Activated CD8-positive, alpha-beta memory T cell treated with anti-CD3 and anti-CD28 coated beads, Interleukin-2, amount 50 U/mL, for 1 hour (primary cell): ENCODE measurements at regions not wholly inside any gene's neighbourhood (a gene's known extent, or its start where the extent isn't known, plus 50 kb on each side); places are given as distances from the start of the nearest gene placed in this dataset.

Experiments used
- DNase-seq: peaks from one replicate; pipeline ENCODE4 v3.0.0-alpha.2; 2020; ENCODE audit errors: extremely low read depth

DNA sequence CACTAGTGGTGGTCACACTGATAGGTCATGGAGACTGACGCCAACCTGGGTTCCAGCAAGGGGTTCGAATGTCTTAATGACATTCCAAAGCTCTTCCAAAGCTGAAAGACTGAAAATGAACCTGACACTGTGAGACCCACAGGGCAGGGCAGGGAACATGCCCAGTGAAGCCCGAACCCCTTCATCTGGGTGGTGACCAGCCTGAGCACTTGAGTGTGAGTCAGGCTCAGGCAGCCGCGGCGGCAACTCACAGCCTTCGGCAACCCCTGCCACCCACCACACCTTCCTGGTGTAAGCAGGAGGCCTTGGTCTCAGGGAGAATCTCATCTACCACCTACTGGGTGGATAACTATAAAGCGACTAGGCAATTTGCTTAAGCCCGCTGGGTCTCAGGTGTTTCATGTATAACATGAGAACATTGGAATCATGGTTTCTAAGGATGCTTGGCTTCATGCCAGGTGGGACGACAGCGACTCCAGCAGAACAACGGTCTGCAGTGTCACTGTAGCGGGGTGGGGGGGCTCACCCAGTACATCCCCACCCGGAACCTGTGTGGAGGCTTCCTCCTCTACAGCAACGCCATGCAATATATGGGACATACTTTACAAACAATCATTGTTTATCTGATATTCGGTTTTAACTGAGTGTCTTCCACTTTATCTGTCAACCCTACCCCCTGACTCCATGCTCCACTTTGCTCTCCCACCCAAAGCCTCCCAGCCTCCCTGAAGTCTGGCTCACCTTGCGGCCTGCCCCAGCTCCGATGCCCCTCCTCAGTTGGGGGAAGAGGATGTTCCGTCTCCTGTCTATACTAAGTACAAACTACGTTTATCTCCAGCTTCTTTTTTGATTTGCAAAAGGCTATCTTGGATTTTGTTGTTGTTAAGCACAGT, 125.0 kb upstream of the MEF2A start:
- no peak for DNase-seq

DNA sequence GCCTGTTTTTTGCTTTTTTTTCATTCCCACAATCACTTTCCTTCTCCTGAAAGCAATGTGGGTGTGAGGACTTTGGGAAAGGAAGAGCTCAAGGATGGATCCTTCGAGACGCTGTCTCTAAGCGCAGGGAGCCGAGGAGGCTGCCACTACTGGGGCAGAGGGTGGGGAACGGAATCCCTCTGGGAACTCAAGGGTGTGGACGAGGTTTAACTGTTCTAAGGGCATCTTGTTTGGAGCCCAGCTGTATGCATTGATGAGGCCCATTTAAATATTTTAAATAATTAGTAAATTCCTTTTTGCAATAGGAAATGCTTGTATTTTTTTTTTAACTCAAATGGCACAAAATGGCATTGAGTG, 124.4 kb upstream of the MEF2A start:
- no peak for DNase-seq

DNA sequence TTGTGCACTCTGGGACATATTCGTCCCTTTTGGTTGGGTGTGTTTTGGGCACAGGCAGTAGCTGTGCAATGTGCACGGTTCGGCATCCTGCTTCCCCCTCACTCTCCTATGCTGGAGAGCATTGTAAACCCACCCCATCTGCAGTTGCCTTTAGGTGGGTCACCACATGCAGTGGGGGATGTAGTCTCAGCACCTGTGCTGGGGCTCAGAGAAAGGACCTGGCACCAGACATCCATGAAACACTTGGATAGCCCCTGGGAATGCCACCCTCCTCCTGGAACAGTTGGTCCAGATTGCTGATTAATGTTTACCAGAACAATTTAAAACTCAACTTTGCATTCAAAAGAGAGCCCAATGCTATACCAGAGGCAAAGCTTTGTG, 123.9 kb upstream of the MEF2A start:
- DNase-seq = no peak

DNA sequence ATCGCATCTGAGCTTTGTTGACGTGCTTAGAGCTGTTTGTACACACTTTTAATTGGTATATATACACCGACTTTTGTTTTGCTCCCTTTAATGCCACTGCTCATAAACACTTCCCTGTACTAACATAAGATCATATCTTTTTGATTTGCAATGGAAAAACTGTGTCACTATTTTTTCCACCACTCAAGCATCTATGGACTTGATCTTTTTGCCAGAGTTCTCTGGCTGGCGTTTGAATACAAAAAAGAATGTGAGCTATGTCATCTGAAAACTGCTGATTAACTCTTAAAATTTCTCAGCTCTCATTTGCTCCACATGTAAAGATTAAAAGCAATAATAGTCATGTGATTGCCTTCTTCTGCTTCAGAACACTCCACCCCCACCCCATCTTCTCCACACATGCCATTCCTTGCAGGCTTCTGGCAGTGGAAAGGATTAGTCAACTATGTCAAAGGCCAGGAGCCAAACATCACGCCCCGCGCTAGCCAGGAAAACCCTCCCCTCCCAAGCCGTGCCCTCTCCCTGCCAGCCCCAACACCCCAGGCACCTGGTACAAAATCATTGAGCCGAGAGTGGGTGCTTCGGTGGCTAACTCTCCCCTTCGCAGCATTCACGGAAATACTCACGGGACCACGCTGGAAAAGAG, 123.4 kb upstream of the MEF2A start:
- no peak for DNase-seq

DNA sequence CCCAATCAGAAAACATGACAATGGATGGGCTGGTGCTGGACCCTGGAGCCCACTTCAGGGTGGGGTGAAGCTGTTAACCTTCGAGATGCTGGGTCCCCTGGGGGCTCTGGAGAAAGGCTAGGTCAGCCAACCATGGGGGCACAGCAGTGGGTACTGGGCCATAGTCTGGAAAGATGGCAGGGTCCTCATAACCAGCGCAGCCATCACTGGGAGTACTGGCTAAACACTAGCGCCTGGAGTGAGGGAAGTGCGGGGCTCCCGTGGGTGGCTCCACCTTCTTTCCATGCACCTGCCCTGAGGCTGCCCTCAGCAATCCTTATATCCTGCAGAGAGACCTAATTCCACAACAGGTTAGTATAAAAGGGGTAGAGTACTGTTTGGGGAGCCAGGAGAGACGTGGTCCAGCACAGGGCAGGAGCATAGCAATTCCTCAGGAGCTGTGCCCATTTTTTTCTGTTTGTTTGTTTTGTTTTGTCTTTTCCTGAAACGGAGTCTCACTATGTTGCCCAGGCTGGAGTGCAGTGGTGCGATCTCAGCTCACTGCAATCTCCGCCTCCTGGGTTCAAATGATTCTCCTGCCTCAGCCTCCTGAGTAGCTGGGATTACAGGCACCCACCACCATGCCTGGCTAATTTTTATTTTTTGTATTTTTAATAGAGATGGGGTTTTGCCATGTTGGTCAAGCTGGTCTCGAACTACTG, 122.6 kb upstream of the MEF2A start:
- no peak for DNase-seq

DNA sequence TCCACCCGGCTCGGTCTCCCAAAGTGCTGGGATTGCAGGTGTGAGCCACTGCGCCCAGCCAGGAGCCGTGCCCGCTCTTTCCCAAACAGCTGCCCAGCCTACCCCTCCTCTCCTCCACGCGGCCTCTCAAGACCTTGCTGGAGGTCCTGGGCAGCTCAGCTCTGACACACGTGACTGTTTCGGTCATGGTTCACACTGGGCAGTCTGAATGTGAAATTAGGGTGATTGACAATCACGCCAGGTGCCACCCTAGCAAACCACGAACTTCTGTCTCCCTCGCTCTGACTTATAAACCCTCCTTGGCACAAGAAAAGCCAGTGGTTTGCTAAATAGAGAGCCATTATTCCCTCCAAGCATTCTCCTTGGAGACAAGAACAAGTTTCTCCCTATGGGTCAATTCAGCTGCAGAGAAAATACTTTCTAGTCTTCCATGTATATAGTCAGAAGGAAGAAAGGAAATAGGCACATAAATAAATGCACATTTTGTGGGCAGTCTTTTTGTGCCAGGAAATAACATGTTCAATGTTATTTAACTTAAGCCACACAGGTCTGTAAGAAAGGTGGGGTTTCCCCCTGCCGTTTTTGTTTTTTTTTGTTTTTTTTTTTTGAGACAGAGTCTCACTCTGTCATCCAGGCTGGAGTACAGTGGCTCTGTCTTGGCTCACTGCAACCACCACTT, 121.9 kb upstream of the MEF2A start:
- DNase-seq = no peak

DNA sequence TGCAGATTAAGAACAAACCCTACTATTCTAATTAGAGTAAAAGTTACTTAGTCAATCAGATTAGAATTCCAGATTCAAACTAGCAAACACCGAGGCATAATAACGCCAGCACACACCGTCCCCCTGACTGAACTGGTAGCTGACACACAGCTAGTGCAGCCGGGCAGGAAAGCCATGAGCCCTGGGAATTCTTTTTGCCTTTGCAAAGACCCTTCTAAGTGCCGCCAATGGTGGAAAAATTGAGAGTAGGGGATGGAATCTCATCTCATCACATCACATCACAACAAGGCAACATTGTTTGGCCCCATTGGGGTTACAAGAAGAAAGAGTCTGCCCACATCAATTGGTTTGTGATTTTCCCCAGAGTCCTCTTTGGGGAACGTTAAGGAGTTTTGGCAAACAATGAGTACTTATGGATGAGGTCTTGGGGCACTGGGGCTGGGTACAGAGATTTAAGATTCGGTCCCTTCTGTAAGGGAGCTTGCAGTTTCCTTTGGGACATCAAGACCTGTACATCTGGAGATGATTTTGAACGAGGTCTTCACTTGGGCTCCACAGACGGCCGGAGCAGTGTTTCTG, 120.4 kb upstream of the MEF2A start:
- no peak for DNase-seq

DNA sequence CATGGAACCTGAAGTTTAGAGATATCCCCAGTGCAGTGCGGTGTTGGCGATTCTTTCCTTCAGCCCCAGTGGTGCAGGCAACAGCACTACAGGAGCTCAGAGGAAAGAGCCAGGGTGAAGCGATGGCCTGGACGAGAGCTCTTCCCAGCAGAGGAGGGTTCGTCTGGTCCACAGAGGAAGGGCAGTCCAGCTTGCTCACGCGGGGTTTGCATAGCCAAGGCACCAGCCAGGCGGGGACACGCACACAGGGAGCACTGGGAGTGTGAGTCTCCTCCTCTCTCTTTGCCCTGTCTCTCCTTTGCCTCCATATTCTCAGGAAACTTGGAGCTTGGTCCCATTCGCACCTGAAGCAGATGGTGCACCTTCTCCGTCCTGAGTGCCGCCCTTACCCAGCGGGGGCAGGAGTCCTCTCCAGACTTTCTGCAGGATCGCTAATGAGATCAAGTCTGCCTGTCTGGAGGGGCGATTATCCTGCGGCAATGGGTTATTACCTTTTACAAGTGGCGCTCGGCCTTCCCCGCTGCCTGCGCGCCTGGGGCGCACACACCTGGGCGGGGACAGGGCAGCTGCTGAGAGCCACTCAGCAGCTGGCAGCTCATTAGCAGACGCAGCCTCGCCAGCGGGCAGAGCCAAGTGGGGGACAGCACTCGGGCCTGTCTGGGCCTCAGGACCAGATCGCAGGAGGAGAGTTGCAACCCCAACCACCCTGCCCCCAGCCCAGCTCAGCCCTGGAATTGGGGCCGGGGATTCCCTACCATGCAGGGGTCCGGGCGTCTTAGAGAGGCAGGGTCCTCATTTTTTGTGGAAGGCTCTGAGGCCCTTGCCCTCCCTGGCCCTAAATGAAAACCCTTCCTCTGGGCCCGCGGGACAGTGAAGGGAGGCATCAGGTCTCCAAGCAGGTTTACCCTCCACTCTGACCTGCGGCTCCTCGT, 119.0 kb upstream of the MEF2A start:
- DNase-seq = no peak

DNA sequence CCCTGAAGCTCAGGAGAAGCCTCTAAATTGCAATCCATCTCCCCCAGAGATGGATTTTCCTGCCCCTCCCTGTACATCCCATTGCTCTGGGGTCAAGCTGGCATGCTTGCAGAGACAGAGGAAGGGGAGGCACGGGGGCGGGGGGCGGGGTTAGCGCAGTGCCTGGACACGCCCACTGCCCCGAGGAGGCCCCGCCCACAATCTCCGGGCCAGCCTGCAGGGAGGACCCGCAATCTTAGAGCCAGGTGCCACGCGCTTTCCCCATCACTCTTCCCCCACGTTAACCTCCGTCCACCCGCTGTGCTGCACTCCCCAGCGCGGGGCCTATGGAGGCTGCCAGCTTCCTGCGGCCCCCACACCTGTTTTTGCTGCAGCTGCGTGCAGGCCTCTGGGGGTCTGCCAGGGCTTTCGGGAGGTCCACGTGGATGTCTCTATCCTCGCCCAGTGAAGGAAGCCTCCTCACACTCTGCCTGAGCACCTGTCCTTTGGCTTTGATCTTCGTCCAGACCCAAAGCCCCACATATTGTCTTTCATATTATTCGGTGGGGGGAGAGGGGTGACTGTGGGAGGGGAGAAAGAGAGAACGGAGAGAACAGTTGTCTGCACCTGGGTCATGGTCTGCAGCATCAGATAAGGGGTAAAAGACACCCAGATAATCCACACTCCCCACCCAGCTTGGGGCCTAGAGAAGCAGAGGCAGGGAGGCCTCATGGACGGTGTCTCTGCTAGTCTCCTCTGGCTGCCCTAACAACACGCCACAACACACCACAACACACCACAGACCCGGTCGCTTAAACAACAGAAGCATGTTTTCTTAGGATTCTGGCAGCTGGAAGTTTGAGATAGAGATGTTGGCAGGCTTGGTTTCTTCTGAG, 118.0 kb upstream of the MEF2A start:
- DNase-seq = no peak

DNA sequence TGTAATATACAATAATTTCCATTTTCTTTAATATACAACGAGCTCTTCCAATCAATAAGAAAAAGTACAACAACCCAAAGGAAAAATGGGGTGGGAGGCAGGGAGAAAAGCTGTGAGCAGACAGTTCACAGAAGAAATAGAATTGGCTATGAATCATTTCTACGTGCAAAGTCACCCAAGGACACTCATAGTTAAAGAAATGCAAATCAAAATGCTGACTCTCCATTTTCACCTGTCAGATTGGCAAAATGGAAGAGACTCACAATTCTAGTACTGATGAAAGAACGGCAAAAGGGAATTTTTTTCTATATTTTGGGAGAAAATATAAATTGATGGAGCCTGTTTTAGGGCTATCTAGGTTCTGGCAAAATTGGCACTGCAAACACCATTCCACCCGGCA, 116.3 kb upstream of the MEF2A start:
- no peak for DNase-seq

DNA sequence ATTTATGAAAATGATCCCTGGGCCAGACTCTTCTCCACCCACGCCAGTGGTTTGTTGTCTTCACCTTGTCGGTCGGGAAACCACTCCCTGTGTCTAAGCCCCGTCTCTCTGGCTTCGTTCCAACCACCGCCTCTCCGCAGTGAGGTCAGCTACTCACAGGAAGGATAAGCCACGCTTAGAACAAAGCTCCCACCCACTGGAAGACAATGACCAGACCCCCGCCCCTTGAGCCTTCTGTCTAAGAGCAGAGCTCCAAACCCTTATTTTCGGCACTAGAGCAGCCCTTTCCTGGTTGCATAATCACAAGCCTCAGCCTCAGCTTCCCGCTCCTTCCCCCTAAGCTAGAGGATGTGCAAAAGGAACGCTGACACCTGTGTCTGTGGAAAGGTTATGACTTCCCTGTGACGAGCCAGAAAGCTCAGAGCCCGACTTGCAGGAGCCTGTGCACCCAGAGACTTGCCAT, 114.9 kb upstream of the MEF2A start:
- DNase-seq = no peak

DNA sequence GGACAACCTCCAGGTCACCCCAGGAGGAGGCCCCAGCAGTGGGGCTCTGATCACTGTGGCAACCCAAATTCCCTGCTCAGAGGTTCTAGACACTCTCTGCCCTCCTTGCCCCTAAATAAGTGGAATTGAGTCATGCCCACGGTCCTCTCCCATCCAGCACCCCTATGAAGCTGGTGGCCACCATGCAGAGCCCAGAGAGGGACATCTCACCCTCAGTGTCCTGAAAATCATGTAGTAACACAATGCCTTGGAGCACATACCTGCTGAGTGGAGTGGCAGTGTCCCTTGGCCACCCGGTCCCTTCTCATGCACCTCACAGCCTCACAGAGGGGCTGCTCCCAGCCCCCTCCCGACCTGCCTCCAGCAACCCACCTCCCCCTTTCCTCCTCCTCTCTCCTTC, 114.3 kb upstream of the MEF2A start:
- no peak for DNase-seq

DNA sequence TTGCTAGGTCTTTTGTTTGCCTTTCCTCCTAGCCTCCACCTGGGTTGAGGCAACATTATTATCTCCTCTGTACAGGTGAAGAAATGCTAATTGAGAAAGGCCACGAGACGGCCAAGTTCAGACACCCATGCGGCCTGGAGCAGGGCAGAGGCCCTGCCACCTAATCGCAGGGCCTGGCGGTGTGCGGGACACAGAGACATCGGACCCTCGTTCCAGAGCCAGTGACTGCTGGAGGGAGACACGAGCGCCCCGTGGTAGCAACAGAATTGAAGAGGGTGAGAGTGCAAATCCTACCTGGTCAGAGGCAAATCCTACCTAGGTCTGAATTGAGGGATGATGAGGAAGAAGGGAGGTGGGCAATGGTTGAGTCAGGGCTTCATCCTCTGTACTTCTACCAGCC, 113.8 kb upstream of the MEF2A start:
- DNase-seq = no peak

DNA sequence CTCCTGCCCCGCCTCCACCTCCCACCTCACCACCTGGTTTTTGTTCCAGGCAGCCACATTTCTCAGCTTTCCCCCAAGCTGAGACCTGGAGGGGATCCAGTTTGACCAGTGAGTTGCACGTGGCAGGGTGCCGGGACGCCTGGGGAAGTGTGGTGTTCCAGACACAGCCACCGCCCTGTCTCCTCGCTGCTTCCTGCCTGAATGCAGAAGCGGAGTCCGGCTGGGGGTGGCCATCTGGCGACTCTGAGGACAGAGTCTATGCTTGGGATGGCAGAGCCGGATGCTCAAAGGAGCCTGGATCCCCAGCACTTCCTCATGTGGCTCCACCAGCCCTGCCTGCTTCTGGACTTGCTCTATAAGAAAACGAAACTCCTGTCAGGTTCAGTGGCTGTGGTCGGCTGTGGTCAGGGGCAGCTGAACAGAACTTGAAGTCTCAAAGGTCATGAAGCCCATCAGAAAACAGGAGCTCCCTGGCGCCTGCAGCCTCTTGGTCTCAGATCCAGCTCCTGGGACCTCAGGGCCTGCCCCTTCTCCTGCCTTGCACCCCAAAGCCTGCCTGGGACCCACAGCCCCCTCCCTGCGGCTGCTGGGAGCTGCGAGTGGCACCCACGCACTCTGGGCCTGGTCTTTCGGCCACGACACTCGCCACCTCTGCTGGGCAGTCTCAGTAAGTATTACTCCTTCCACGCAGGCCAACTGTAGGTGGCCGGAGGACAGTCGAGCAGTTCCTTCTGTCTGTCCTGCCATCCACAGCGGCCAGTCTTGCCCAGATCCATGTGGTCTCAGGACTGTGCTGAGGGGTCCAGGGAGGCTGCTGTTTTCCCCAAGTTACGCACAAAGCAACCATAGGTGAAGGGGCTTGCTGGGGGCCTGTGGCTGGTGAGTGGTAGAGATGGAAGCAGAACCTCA, 112.8 kb upstream of the MEF2A start:
- no peak for DNase-seq

DNA sequence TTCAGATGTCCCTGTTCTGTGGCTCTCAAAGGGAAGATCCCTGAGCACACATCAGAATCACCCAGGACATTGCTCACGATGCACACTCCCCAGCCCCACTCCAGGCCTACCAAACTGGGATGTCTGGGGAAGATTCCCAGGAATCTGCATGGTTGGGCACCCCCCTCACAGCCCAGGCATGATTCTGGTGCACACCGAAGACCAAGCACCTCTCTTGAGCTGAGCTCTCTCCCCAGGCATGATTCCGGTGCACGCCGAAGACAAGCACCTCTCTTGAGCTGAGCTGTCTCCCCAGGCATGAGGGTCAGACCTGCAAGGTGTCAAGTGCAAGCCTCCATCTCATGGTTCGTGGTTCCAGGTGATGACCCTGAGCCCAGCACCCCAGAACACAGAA, 112.2 kb upstream of the MEF2A start:
- no peak for DNase-seq

DNA sequence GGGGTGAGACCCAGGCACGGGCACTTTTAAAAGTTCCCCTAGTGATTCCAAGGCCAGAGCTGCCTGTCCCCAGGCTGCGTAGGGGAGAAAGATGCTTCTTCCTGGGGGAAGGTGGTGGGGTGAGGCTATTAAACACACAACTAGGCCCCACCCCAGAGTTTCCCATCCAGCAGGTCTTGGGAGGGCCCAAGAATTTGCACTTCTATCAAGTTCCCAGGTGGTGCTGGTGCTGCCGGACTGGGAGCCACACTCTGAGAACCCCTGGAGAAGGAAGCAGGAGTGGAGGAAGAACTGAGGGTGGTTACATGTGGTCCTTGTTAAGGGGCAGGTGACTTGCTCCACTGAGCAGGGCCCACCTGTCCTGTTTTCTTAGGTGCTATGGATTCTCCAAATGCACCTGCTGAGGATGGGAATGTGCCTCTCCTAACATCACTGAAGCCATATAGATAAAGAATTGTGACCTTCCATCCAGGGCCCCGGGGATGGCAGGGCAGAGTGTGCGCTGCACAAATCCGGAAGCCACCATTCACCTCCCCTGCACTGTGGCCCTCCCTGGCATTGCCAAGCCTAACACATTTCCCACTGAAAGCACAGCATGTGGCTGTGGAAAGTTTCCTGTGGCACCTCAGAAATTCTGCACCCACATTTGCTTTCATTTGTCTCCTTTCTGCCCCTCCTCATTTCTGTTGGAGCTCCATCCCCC, 111.5 kb upstream of the MEF2A start:
- DNase-seq = no peak

DNA sequence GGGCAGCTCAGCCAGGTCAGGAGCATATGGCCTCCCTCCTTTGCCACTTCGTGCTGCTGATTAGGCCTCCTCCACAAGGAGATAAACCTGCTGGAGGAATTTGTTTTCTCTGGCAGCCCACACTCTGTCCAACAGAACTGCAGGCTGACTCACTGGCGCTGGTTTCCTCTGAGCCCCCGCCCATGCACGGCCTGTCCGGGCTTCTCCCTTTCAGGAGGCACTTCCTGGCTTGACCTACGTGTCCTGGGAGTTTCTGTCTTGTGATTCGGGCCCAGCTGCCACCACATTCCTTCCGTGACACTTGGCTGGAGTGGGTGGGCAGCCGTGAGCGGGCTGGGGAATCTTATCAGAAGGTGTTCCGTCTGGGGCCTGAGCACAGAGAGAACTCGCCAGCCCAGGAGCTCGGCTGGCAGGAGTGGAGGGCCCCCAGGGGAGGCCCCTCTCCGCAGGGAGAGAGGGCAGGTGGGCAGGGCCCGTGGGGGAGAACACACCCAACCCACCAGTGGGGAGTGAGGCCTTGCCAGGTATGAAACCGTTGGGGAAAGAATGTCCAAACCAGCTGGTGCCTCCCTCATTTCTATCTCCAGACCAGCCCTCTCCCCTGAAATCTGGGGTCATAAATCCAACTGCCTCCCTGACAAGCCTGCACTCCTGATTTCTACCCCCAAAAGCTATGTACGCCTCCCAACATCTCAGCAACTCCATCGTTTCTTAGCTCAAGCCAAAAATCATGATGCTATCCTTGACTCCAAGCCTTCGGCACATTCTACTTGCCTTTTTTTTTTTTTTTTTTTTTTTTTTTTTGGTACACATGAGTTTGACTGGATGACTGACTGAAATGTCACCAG, 110.6 kb upstream of the MEF2A start:
- no peak for DNase-seq
